ENCODE measurements at regions not wholly inside any gene's neighbourhood (a gene's known extent, or its start where the extent isn't known, plus 50 kb on each side); places are given as distances from the start of the nearest gene placed in this dataset.

- no peak for DNase-seq
Measured at GRCh38 chr5:21694567-21694966, 1158.6 kb downstream of the CDH12 start.

DNA sequence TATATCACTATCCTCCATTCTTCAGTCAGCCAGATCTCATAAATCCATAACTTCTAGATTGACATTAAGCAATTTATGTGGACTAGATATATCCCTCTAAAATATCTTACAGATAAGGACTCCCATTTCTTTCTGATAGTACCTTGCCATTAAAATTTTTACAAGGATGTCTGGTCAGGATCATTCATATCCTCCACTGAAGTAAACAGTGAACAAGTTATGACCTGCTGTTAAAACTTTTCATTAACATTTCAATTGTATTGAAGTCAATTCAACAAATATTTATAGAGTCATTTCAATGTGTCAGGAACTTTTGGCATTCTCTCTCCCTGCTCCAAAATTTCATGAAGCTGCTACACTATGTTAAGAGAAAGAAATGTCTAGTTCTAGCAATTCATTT is 1159.6 kb downstream of the CDH12 start:
- no peak for DNase-seq

- DNase-seq, result peak in 1 of 3 donors; percentile 46
Measured at GRCh38 chr5:21689587-21689986, 1163.6 kb downstream of the CDH12 start.

- no peak for DNase-seq
Measured at GRCh38 chr5:21688655-21689054, 1164.5 kb downstream of the CDH12 start.

- DNase-seq, result no peak
Measured at GRCh38 chr5:21687621-21688020, 1165.5 kb downstream of the CDH12 start.

GRCh38 chr5:21686706-21687105 is 1166.4 kb downstream of the CDH12 start:
- no peak for DNase-seq

DNA sequence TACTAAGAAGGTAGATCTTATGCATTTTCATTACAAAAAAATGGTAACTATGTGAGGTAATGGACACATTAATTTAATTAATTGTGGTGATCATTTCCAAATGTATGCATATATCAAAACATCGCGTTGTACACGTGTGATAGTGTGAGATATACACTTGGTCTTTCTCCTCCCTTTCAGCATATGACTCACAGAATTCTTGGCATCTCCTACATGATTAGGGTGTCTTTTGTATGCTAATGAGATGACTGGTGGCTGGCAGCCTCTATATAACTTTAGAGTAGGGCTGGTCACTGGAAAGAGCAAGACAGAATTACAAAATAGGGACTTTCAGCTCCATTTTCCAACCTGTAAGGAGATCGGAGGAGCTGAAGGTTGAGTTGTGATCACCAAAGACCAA is 1167.6 kb downstream of the CDH12 start:
- no peak for DNase-seq

GRCh38 chr5:21684992-21685391 is 1168.2 kb downstream of the CDH12 start:
- DNase-seq, result no peak

DNA sequence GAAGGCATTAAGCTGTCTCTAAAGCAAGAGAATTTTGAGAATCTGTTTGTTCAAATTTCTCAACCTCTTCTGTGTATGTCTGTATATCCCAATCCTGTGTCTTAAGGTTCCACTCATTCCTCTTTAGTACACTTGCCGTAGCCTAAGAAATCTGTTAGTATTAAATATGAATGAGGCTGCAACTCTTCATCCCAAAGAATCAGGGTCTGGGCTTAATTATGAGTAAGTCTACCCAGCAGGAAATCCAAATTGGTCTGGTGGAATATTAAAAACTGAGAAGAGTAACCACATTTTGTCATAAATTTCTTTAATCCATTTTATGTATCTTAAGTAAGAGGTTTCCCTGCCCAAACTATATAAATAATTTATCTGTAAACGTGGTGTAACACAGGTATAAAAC is 1171.2 kb downstream of the CDH12 start:
- no peak for DNase-seq

DNA sequence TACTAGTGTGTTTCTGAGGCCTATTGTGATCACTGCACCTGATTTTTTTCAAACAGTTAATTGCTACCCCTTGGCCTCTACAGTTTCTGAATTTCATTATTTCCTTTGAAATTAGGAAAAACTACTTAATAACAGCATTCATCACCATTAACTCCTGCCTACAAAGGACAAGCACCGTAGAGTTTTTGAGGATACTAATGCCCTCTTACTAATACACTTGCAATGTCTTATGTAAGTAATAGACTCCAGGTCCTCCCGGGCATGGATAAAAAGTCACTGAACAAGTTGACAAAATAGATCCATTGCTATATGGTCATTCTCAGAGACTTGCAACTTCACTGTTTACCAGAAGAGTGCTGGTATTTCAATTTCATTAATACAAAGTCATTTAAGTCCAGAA is 1172.5 kb downstream of the CDH12 start:
- DNase-seq, result no peak

DNA sequence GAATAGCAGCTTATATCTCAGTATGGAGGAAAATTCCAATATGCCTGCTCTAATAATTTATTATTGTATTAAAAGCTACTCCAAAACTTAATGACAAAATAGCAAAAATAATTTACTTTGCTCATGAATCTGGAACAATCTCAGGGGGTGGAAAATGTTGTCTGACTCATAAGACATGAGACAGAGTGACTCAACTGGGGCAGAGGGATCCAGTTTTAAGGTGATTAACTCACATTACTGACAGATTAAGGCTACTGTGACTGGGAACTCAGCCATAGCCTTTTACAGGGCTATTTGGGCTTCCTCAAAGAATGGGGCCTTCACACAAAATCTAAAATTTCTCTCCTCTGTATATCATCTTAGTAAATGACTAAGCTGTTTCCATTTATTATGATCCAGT is 1172.9 kb downstream of the CDH12 start:
- DNase-seq, result peak in 1 of 3 donors; percentile 76

DNA sequence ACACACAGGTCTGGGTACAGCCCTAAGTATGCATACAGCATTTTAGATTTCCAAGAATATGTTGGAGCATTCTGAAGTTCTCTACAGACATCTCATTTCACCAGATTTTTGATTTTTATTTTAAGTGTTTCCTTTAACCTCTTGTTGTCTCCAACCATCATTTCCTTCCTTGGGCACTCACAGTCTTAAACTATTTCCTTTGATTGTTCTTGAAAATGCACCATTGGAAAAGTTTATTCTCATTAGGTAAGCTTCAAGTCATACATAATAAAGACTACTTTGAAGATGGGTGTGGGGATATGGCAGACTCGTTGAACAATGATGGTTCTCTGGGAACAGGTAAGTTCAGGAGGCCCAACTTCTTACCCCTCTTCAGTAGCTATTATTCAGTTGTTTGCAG is 1174.6 kb downstream of the CDH12 start:
- DNase-seq, result no peak

DNA sequence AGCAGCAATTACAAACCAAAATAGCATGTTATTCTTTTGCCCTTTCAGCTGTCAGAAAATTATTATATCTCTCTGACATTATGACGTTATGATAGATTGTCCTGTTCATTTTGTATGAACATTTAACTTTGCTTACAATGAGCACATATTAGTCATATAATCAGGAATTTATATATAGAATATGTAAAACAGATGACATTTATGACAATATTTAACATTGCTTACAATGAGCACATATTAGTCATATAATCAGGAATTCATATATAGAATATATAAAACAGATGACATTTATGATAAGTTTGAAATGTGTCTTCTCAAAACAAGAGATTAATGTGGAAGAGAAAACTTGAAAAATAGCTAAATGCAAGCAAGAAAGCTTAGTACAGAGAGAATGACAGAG is 1180.2 kb downstream of the CDH12 start:
- no peak for DNase-seq

- DNase-seq, result no peak
Measured at GRCh38 chr5:21672360-21672759, 1180.8 kb downstream of the CDH12 start.

DNA sequence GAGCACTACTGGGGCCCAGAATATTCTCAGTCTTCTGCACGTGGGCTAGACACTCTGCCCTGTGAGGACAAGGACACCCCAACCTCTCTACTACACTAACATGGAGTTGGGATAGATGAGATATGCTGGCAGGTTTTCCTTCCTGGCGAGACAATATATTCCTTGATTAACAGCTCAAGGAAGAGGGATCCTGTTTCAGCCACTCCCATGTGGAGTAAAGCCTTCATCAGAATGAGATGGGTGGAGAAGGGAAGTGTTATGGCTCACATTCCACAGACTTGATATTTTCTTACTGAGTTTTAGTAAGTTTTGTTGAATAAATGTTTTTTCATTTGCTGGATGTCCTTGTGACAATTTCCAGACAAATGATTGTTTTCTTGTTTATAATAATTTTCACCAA is 1187.6 kb downstream of the CDH12 start:
- no peak for DNase-seq

DNA sequence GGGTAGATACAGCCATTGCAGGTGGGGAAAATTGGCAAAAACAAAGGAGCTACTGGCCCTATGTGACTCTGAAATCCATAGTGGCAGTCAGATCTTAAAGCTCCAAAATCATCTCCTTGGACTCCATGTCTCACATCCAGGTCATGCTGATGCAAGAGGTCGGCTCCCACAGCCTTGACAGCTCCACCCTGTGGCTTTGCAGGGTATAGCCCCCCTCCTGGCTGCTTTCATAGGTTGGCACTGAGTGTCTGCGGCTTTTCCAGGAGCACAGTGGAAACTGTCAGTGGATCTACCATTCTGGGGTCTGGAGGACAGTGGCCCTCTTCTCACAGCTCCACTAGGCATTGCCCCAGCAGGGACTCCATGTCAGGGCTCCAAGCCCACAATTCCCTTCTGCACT is 1190.1 kb downstream of the CDH12 start:
- DNase-seq, result no peak

- DNase-seq, result peak in 1 of 3 donors; percentile 12
Measured at GRCh38 chr5:21661184-21661583, 1192.0 kb downstream of the CDH12 start.

DNA sequence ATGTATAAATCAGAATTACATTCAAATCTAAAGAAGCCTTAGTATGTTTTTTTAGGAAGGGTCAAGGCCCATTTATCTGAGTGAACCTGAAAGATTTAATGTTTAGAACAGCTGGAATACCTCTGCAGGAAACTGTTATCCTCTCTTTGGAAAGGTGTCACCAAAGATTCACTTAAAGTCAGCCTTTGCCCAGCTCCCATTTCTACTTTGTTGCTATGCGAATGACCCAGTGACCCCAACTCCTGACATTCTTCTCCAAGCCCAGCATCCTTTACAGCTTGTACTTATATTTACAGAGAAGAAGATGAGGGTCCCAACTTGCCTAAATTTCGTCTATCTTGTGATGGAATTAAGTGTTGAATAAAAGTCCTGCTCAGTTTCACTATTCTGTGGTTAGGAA is 1198.6 kb downstream of the CDH12 start:
- no peak for DNase-seq

GRCh38 chr5:21649969-21650368 is 1203.2 kb downstream of the CDH12 start:
- no peak for DNase-seq

GRCh38 chr5:21646469-21646868 is 1206.7 kb downstream of the CDH12 start:
- DNase-seq, result no peak

DNA sequence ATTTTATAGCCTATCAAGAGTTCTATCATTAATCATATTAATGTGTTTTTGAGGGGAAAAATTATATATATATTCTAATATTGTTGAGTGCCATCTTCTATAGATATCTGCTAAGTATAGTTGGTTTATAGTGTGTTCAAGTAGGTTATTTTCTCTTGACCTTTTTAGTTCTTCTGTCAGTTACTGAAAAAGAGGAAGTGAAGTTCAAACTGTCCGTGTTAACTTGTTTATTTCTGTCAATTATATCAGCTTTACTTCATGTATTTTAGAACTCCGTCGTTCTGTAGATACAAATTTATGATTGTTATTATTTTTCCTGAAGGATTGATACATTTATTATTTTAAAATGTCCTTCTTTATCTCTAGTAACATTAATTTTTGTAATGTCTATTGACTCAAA is 1209.1 kb downstream of the CDH12 start:
- no peak for DNase-seq

DNA sequence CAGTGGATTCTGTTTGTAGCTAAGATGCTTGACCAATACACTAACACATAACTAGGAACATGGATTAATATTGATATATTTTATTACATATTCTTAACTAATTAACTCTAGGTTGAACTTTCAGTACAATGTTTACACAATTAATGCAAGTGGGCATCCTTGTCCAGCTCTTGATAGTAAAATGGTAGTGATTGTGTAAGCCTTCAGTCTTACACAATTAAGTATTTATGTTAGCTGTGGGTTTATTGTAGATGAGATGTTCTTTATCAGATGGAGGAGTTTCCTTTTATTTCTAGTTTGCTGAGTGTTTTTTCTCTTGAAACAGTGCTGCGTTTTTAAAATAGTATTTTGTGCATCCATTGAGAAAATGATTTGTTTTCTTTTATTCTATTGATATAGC is 1210.8 kb downstream of the CDH12 start:
- DNase-seq, result no peak

DNA sequence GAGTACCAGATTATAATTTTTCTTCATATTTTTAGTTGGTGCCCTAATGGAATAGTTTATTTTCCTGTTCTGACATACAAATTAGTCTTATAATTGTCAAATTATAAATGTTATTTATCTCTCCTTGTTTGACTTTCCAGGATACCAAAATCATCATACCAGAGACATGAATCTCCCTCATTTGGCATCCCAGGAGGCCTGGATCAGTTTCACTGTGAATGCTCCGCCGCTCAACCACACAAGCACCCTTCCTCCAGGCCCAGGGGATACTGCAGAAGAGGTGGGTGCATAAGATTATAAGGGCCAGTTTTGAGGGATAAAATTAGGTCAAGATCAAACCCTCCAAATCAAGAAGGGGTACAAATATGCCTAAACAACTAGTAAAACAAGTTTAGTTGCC is 1229.3 kb downstream of the CDH12 start:
- DNase-seq, result no peak

DNA sequence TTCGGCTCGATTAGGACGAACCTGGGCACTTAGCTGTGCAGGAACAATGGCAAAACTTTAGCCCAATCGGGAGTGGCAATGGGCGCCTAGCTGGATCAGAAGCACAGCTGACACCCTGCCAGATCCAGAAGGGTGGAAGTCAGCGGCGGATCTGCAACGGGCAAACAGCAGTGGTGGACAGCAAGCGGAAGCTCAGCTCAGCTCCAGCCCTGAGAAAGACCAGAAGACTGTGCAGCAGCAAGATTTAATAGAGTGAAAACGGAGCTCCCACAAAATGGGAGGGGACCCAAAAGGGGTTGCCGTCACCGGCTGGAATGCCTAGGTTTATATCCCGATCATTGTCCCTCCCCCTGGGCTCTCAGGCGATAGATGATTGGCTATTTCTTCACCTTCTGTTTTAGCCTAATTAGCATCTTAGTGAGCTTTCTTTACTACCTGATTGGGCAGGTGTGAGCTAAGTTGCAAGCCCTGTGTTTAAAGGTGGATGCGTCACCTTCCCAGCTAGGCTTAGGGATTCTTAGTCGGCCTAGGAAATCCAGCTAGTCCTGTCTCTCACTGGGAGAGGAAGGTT is 1237.9 kb downstream of the CDH12 start:
- DNase-seq, result no peak

- no peak for DNase-seq
Measured at GRCh38 chr5:21613971-21614488, 1239.1 kb downstream of the CDH12 start.
